Left kidney (tissue), 1 donor: ENCODE measurements at regions not wholly inside any gene's neighbourhood (a gene's known extent, or its start where the extent isn't known, plus 50 kb on each side); places are given as distances from the start of the nearest gene placed in this dataset.

ENCODE experiments used
- DNase-seq: peaks from one replicate; pipeline ENCODE4 v3.0.0-alpha.2; 2013

GRCh38 chr10:118412932-118413331 lies 70.8 kb upstream of the FAM204A start:
- no peak for DNase-seq

- DNase-seq = no peak
Observed at GRCh38 chr10:118412132-118412760, 70.1 kb upstream of the FAM204A start.

DNA sequence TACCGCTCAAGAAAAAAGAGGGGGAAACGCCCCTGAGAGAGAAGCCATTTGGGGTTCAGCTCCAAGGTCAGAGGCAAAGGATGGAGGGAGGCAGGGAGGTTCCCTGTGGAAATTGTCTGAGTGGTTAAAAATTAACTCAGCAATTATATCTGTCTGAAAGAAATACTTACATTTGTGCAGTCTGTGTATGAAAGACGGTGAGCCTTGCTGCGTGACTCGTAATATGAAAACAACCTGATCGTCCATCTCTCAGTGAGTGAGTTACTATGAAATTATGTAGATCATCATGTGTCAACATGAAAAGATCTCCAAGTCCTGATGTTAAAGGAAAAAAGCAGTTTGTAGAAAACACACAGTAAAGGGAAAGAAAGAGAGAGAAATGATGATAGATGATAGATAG lies 67.2 kb upstream of the FAM204A start:
- DNase-seq = no peak

- no peak for DNase-seq
Observed at GRCh38 chr10:118408181-118408580, 66.1 kb upstream of the FAM204A start.

DNA sequence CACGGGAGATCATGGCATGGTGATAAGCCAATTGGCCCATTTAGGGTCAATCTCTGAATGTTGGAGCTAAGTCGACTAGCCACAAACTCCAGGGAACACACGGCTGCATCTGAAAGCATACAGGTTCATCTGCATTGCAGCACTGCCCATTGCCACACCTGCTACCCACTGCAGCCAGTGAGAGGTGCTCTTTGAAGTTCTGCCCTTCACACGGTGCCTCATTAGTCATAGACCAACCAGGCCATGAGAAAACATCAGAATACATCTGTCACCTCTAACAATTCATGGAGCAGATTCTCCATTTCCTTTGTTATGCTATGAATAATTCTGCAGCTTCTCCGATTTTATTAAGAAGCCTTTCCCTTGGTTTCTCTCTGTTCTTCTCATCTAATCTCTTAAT lies 65.7 kb upstream of the FAM204A start:
- DNase-seq = no peak

GRCh38 chr10:118407026-118407425 lies 64.9 kb upstream of the FAM204A start:
- no peak for DNase-seq

DNA sequence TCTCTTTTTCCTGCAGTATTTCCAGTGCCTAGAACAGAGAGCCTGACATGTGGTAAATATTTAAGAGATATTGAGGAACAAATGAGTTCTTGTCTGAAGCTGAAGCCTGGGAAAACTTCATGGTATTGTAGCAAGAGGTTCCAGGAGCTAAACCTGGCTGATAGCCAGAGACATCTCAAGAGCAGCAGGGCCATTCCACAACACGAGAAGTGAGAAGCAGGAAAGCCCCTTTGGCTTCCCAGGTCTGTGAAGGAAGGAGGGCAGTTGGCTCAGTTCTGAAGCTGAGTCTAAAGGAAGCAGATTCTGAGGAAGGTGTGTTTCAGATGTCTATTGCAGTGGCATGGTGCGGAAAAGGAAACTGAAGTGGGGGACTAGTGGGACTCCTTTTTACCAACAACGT lies 63.8 kb upstream of the FAM204A start:
- DNase-seq = no peak

GRCh38 chr10:118403967-118404366 lies 61.8 kb upstream of the FAM204A start:
- DNase-seq = no peak

GRCh38 chr10:118401708-118402193 lies 59.6 kb upstream of the FAM204A start:
- no peak for DNase-seq

- DNase-seq = no peak
Observed at GRCh38 chr10:118397391-118397790, 55.3 kb upstream of the FAM204A start.

GRCh38 chr10:118395947-118396346 lies 53.8 kb upstream of the FAM204A start:
- no peak for DNase-seq

DNA sequence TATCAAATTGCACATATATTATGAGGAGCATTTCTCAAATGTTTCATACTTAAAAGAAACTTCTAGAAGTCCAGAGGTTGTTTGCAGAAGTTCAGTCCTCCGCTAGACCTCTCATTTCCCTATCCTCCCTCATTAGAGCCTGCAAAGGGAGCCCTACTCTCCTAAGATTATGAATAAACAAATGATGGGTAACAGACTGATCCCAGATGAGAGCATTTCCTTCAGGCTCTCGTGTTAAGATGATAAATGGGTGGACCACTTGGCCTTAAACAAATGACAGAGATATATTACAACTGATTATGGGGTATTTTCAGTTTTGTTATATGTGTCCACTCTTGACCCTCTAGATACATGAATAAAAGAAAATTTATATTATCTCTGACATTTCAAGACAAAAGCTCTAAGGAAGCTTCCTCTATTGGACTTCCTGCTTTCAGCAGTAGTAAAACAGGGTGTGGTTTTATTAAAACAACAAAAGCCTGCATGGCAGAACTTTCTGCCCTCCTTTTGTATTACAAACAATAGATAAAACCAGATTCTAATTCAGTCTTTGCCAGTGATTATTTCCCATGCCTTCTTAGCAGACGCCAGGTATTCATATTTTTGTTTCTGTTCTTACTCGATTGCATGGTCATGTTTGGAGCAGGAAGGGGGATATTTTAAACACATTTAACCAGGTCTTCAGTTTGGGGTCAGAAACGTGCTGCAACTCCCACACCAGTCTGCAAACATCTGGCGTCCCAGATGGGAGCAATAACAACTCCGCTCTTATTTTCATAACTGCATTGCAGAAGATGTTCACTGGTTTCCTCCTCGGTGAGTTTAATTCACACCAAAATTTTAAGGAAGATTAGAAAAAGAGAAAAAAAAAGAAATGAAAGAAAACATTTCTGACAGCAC lies 52.4 kb upstream of the FAM204A start:
- peak; percentile 21 for DNase-seq

DNA sequence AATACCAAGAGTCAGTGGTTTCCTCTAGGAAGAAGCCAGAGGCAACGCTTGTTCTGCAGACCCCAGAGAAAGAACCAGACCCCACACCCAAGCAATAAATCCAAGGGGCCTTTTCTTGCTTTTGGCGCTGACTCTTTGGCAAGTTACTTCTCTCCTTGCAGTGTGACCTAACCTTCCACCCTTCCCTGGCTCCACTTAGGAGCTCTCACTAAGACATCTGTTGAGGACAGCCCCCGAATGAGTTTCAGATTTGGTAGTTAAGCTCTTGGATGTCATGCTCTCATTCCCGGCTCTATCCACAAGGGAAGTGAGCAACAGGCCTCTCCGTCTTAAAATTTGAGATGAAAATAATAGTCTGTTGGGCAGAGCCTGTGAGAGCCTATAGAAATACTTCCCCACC lies 50.6 kb upstream of the FAM204A start:
- DNase-seq = no peak
